Sigmoid colon (tissue), 4 donors: ENCODE measurements at regions not wholly inside any gene's neighbourhood (a gene's known extent, or its start where the extent isn't known, plus 50 kb on each side); places are given as distances from the start of the nearest gene placed in this dataset.

Source experiments
- POLR2A ChIP-seq, 2 donors: fragments of 450-650 bp; IDR thresholded peaks; one replicate each; pipeline ENCODE4 v1.6.1; 2016; ENCODE audit warnings: antibody characterized with exemption in 2 of 2, mild to moderate bottlenecking in 2 of 2, moderate library complexity in 2 of 2
- POLR2AphosphoS5 ChIP-seq, 4 donors: sonication (generic); formaldehyde crosslinking; IDR thresholded peaks; one replicate each; pipeline ENCODE4 v1.6.1; 2017; ENCODE audit warnings: antibody characterized with exemption in 4 of 4
- TF ChIP-seq, protein P1 (sequence below), 4 experiments: fragments of 450-650 bp in 3 of 4; fragments of 200-600 bp in 1 of 4; IDR thresholded peaks; one replicate each; pipeline ENCODE4 v1.5.1; 2016 to 2019; ENCODE audit warnings: antibody characterized with exemption in 4 of 4, mild to moderate bottlenecking in 3 of 4, moderate library complexity in 2 of 4

DNA sequence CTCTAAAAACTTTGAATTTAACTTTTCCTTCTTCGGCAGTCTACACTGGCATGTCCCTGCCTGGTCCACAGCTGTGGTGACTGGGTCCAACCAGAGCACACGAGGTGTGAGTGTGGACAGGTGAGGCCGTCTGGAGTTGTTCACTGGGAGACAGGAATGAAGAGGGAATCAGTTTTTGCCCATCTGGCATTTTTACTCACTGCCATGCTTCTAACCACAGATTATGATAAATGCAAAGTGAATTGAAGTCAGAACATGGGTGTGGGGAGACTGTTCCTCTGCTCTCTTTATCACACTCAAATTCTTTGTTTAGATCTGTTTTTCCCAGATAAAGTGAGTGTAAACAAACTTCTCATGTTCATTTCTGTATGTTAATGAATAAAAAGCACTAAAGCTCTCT, 54.7 kb upstream of the PIEZO2 start:
- TF ChIP-seq, protein P1, sequence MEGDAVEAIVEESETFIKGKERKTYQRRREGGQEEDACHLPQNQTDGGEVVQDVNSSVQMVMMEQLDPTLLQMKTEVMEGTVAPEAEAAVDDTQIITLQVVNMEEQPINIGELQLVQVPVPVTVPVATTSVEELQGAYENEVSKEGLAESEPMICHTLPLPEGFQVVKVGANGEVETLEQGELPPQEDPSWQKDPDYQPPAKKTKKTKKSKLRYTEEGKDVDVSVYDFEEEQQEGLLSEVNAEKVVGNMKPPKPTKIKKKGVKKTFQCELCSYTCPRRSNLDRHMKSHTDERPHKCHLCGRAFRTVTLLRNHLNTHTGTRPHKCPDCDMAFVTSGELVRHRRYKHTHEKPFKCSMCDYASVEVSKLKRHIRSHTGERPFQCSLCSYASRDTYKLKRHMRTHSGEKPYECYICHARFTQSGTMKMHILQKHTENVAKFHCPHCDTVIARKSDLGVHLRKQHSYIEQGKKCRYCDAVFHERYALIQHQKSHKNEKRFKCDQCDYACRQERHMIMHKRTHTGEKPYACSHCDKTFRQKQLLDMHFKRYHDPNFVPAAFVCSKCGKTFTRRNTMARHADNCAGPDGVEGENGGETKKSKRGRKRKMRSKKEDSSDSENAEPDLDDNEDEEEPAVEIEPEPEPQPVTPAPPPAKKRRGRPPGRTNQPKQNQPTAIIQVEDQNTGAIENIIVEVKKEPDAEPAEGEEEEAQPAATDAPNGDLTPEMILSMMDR (IDR thresholded peaks at IDR 0.05) = no peak
- TF ChIP-seq POLR2AphosphoS5 (IDR thresholded peaks at IDR 0.05) (no peak), POLR2A (IDR thresholded peaks at IDR 0.05) (no peak)
